GM18505 (cell line): ENCODE measurements at regions not wholly inside any gene's neighbourhood (a gene's known extent, or its start where the extent isn't known, plus 50 kb on each side); places are given as distances from the start of the nearest gene placed in this dataset.

Experiments
- ATAC-seq: cut with Tn5 transposase; IDR thresholded peaks from one replicate; pipeline ENCODE4 v1.9.1; 2021; ENCODE audit not compliant: unreplicated experiment
- POLR2A ChIP-seq: IDR thresholded peaks from 4 replicates; pipeline ENCODE4 v1.6.1; 2011; ENCODE audit warnings: borderline replicate concordance; ENCODE audit not compliant: insufficient read depth, insufficient read length; ENCODE audit errors: extremely low read depth

DNA sequence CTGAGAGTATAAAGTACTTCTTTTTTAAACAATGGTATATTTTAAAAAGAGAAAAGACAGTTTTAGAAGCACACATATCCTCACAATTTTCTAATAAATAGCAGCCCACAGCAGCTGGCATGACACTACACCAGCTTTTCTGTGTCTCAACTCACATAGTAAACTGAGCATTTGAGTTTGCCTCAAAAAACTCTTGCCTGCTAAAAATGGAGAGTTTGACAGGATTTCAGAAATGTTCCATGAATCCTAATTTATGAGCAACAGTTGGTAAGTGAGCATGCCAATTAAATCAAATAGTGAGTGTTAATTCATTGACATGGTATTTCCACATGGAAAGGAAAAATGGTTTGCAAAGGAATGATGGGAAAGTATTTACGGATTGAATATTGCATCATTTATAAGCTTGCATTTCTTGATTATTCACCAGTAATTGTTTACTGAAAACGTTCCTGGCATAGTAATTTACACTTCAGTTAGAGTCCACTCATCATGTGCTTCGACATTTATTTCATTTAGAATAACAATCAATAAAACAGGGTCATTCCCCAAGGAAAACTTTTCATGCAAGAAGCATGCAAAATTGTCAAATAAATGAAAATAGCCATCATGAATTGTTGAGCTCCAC, 323.0 kb downstream of the EFNB2 start:
- no peak for ATAC-seq
- no peak for TF ChIP-seq POLR2A

DNA sequence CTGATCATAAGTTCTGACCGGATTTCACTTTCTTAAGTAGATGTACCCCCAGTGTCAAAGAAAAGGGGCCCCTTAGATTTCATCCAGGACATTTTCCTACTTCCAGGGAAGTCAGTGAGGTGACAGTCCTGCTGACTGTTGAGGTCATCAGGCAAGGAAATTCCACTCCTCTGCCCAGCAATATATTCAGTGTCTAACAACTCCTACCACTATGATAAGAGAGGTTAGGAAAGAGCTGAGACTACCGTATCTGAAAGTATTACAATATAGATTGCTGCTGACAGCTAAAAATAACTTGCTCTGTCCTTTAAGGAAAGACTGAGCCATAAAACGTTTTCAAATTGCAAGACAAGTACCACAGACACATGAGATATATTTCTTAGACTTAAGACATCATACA, 325.1 kb downstream of the EFNB2 start:
- no peak for ATAC-seq
- no peak for TF ChIP-seq POLR2A

DNA sequence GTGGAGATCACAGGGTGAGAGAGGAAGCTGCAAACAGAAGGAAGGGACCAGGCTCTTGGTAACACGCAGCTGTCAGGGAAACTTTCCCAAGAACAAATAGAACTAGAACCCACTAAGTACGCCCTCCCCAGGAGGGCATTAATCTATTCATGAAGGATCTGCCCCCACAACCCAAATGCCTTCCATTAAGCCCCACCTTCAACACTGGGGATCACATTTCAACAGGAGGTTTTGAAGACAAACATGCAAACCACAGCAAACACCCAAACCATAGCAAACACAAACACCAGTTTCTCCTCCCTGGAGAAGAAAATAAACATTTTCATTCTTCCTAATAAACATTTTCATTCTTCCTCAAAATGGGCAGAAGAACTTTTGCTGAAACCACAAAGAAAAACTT, 329.6 kb downstream of the EFNB2 start:
- no peak for TF ChIP-seq POLR2A
- ATAC-seq: no peak

DNA sequence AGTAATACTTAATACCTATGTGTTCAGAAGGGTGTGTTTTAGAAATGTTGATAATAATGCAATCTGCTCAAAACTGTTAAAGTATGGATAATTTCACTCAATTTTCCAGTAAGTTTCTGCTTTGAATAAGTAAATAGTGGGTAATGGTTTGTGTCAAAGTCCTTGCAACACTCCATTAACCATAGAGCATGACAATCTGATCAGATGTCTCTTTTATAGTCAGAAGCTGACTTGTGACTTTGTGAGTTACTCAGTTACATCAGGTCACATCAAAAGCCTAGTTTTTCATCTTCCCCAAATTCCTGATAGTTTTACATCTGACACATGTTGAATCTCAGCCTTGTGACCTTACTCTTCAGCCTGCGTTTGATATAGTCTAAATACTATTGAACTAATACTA, 338.0 kb downstream of the EFNB2 start:
- TF ChIP-seq POLR2A: no peak
- ATAC-seq: no peak

DNA sequence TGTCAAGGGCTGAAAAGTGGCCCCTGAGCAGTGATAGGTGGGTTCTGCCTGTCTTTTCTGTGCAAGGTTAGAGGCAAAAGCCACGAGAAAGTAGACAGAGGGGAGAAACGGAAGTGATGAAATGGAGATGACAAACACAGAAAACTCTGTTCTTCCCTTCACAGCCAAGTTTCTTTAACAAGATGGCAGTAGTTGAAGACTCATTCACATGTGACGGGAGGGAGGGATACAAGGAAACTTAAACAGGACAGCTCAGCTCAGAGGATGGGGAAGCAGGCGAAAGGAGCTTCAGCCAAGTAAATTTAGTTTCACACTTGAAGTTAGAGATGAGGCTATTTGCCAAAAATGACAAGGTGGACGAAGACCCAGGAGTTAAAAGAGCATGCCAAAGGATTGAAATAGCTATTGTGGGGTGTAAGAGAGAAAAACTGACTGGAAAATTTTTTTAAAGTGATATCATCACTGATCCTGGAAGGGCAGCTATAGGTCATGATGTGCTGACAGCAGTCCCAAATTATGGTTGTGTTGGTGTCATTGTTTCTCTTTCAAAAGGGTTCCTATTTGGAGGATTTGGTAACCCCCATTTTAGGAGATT, 347.9 kb downstream of the EFNB2 start:
- TF ChIP-seq POLR2A: no peak
- no peak for ATAC-seq

DNA sequence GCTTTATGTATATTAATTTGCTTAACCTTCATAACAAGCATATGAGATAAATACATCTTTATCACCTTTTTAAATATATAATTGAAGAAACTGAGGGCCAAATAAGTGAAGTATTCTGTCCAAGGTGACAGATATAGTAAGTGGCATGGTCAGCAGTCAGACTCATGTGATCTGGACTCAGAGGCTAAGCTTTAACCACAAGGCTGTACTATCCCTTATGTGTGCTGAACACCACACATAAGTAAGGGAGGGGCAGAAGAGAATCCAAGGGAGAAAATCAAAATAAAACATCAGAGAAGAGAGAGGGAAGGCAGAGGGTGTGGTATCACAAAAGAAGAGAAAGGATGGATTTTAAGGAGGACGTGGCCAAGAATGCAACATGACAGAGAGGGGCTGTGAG, 348.4 kb downstream of the EFNB2 start:
- ATAC-seq: no peak
- no peak for TF ChIP-seq POLR2A

DNA sequence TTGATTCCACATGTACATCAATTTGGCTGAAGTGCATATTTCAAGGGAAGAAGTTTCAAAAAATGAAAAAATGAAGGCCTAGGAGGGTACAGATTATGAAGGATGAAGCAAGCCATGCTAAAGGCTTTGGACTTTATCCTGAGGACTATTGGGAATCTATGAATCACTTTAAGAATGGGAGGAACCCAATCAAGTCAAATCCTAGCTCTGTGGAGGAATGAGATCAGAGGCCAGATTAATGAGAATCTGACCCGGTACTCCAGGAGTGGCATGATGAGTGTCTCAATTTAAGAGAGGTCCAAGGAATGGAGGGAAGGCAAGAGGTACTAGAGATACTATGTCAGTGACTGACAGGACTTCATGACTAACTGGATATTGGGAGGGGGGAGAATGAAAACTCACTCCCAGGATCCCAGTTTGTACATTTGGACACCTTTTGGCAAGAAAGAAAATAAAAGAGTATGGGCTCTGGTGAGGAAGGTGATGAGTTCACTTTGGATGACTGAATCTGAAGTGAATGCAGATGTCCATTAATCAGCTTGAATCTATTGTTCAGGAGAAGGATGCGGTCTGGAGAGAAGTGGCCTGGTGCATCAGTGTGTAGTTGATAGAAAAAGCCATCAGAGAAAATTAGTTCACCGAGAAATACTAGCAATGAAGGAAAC, 349.0 kb downstream of the EFNB2 start:
- TF ChIP-seq POLR2A: no peak
- ATAC-seq: no peak

DNA sequence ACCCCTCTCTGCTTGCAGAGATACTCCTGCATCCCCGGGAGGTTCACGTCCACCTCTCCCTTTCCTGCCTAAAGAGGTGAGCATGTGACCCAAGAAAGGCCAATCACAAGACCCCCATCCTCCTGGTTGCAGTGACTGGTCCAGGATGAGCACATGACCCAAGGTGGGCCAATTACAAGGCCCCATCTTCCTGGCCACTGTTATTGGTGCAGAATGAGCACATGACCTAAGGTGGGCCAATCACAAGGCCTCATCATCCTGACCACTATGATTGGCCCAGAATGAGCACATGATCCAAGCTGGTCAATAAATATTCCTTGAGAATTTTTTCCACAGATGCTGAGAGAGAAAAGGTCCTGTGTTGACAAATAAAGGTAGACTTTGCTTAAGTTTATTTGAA, 350.7 kb downstream of the EFNB2 start:
- no peak for ATAC-seq
- no peak for TF ChIP-seq POLR2A

DNA sequence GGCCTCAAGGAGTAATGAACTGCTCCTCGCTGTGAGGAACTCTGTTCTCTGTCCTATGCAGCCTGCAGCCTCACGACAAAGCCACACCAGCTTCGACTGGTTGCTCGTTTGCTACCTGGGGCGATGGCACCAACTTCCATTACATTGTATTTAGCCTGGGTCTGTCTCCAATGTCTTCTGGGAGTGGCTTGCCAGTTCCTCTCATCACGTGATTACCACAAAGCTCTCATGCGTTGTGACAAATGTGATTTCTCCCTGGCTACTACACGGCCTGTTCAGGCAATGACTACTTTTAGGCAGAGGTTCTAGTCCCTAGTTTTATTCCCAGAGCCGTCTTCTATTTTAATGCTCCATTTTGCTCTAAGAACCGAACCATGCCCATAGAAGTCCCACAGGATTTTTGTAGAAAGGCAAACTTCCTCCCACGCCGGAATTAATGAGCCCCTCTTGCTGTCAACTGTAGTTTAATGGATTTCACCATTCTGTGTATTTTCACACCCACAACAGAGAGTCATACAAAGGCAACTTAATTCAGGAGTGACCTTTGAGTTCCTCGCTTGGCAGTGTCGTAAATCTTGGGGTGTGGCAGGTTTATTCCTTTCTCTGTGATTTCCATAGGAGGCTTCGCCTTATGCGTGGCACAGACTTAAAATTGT, 351.9 kb downstream of the EFNB2 start:
- no peak for TF ChIP-seq POLR2A
- ATAC-seq: no peak

DNA sequence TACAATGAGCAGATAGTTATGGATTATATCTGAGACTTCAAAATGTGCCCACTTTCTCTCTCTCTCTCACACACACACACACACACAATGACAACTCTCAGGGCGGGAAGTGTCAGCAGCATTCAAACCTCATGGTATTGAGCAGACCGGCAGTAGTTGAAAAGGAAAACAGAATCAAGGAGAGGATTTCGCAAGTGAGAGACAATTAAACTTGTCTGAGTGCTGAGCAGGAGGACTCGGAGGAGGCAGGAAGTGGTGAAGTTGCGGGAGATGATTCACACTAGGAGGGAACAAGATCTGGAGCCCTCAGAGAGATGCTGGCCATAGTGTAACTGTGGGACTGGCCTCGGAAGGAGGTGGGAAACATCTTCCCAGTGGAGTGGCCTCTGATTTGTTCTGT, 353.1 kb downstream of the EFNB2 start:
- no peak for TF ChIP-seq POLR2A
- no peak for ATAC-seq

DNA sequence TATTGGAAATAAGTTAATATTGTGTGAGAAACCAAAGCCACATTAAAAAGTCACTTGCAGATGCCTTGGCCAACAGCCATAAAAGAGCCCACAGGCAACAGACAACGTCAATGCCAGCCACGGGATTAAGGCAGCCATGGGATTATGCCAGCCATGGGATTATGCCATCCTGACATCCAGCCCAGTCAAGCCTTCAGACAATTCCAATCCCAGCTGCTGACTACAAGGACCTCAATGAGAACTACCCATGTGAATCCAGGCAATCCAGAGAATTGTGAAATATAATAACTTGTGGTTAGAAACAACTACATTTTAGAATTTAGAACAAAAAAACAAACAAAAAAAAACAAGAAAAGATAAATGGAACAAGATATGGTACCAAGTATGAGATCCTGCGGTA, 356.6 kb downstream of the EFNB2 start:
- no peak for ATAC-seq
- TF ChIP-seq POLR2A: no peak

DNA sequence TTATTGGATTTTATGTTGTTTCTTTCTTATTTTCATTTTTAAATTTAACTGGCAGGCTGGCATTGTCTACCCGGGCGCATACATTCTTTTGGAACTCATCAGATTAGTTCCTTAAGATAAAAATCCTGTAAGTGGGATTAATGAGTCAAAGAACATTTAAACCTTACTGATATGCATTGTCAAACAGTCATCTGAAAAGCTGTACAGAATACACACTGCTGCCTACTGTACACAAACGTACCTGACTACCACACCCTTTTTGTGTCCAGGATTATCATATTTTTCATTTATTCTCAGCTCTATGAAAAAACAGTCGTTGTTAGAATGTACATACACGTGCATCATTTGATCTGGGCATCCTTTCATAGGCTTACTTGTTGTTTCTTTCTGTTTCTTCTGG, 358.3 kb downstream of the EFNB2 start:
- ATAC-seq: no peak
- TF ChIP-seq POLR2A: no peak

DNA sequence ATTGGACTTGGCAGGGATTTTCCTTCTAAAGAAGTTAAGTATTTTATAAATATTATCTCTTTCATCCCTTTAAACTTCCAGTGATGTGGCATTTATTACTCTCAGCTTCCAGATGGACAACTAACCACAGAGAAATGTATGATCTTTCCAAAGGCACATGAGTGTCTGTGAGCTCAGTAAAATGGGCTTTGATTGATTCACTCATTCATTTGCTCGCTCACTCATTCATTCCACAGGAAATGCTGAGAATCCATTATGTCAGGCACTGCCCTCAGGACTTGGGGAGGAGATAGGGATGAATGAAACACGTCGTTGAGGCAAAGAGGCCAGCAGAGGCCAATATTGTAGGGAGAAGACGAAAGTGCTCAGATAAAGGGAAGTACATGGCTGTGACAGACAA, 359.3 kb downstream of the EFNB2 start:
- TF ChIP-seq POLR2A: no peak
- ATAC-seq: no peak
